ENCODE measurements at regions not wholly inside any gene's neighbourhood (a gene's known extent, or its start where the extent isn't known, plus 50 kb on each side); places are given as distances from the start of the nearest gene placed in this dataset.

- TF ChIP-seq CTCF (IDR thresholded peaks at IDR 0.05) (no peak), EZH2 (IDR thresholded peaks at IDR 0.05; ENCODE audit: borderline replicate concordance, insufficient read depth, low read depth, low read length, poor library complexity, severe bottlenecking) (no peak)
These were observed 338.5 kb upstream of the SOX5 start for GRCh38 chr12:24287963-24288362.
